ENCODE measurements at regions not wholly inside any gene's neighbourhood (a gene's known extent, or its start where the extent isn't known, plus 50 kb on each side); places are given as distances from the start of the nearest gene placed in this dataset.

DNA sequence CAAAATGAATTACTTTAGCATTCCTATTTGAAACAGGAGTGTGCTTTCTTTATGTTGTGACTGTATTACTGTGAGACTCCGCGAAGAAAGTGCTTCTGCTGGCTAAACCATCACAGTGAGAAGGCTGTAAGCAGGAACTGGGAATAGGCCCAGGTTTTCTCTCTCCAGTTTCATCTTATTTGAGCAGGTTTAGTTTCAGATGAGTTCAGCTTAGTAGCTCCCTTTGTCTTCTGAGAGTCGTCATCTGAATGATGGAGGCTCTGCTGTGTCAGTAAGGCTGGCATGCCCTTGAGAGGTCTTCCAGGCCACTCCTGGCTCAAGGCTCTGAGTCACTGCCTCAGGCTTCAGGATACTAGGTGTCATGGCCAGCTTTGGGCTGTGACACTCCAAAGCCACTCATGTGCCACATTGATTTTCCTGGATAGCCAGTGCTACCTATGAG is 205.6 kb upstream of the RGS6 start:
- no peak for DNase-seq

- DNase-seq: no peak
Observed at GRCh38 chr14:71728386-71728785, 203.8 kb upstream of the RGS6 start.

DNA sequence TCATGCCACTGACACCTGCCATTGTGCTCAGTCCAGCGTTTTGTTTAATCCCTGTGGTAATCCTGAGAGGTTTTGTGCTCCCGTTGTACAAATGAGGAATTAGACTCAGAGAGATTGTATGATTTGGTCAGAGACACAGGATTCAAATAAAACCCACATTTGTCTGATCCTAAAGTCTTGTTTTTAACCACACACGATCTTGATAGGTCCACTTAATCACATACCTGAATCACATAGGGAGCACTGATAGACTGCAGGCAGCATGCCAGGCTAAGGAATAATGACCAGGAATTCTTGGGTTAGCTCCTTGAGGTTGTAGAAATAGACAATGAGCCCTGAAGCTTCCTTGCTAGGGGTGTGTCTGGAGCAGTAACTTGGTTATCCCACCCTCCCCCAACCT is 202.6 kb upstream of the RGS6 start:
- DNase-seq: no peak

DNA sequence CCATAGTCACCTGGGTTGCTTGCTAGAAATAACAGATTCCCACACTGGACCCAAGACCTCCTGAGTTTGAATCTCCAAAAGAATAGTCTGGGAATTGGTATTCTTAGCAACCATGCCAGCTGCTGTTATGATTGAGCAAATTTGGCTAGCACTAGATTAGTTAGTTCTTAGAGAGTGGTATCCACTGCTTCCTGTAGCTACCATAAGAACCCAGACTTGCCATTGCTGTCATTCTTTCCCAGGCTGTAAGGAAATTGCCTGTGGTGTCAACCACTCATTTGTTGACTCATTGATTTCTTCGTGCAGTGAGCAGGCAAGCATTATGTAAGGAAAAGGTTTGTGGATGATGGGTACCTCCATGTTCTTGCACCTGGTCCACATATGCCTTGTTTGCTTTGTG is 201.8 kb upstream of the RGS6 start:
- no peak for DNase-seq

DNA sequence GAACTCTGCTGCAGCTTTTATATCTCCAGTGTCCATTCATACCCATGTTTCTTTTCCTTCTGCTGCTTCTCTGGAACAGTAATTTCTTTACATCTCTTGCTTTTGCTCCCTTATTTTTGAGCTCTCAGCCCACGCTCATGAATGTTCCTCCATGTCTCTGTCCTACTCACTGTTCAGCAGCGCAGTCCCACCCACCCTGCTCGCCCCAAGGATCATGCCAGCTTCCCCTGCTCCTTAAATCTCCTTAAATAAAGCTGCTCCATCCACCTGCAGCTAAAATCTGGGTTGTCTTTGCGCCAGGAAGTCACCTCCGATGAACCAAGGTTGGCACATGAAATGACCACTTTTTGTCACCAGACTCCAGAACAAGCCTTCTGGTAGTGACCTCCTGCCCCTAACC is 201.1 kb upstream of the RGS6 start:
- no peak for DNase-seq

DNA sequence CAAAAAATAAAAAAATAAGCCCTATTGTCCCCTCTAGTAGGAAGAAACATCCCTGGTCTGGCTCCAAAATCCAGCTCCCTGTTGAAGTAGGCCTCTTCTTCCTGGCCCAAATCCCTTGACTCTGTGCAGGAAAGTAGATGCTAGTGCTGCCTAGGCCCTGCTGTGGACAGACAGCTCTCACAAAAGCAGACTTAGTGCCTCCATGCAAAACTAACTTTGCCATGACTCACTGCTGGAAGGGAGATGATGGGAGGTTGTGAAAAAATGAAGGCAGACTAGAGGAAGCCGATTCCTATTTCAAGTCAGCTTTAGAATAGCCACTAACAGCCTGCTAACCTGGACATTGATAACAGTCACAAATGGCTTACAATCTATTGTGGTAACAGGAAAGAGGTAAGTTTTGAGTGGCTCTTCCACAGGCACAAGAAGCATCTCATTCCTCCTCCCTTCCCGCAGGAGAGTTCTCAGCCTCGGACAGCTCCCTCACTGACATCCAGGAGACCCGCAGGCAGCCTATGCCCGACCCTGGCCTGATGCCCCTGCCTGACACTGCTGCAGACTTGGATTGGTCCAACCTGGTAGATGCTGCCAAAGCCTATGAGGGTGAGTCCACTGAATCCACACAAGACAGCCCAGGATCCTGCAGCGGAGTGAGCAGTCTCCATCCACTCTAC is 198.9 kb upstream of the RGS6 start:
- no peak for DNase-seq

GRCh38 chr14:71734076-71734475 is 198.2 kb upstream of the RGS6 start:
- no peak for DNase-seq

DNA sequence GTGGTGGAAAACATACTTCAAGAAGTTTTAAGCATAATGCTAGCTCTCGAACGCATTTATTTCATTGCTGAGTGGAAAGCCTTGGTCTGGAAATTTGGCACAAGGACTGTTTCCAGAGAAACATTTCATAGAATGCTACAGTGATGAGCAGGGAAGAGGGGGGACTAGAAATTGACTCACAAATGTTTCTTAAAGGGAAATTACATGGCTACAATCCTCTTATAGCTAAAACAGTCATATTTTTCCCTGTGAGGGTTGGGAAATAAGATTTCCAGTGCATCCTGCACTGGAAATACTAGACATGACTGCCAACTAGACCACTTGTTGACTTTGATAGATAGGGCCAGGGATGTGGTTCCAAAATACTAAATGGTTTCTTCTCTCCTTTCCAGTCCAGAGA is 197.3 kb upstream of the RGS6 start:
- DNase-seq: no peak

DNA sequence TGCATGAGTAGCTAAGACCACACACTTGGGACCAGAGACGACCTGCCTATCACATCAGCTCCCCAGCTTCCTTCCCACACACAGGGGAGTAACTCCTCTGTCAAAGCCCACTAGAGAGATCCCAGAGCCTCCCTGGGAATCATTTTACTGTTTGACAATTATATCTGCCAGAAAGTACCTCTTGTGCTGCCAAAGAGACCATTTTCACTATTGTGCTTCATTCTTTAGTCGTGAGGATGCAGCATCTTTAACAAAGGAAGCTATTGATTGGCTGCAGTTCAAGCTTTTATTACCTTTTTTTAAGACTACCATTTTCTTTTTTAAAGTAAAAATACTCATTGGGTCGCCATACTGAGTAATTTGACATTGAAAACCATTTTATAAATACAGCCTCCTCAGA is 194.5 kb upstream of the RGS6 start:
- no peak for DNase-seq

GRCh38 chr14:71739273-71739990 is 192.8 kb upstream of the RGS6 start:
- DNase-seq: no peak

GRCh38 chr14:71741241-71741640 is 191.0 kb upstream of the RGS6 start:
- no peak for DNase-seq

DNA sequence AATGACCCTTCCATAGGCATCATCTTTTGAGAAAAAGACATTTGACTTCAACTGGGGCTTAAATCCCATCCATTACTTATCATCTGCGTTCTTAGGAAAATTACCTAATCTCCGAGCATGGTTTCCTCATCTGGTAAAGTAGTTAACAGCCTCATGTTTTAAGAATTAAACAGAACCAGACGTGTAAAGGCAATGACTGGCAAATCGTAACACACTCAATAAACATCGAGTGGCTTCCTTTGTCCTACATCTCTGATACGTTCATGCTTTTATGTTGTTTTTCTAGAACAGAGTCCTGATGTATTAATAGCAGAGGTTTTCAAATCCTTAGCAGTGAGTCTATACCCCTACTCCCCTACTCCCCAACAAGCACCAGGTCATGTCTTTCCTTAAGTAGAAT is 189.7 kb upstream of the RGS6 start:
- DNase-seq: no peak

GRCh38 chr14:71745072-71745471 is 187.2 kb upstream of the RGS6 start:
- no peak for DNase-seq

DNA sequence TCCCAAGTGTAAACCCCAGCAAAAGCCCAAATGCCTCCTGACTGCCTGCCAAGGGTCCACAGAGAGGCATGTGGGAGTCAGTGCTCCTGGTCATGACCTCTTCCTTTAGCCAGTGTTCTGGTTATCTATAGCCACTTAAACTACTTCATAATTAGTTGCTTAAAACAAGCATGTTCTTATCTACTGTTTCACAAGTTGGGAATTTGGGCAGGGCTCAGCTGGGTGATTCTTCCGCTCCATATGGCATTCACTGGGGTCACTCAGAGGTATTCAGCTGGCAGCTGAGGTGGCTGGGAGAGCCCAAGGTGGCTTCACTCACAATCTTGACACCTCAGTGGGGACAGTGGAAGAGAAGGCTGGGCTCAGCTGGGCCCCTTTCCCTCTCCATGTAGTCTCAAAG is 184.0 kb upstream of the RGS6 start:
- no peak for DNase-seq

DNA sequence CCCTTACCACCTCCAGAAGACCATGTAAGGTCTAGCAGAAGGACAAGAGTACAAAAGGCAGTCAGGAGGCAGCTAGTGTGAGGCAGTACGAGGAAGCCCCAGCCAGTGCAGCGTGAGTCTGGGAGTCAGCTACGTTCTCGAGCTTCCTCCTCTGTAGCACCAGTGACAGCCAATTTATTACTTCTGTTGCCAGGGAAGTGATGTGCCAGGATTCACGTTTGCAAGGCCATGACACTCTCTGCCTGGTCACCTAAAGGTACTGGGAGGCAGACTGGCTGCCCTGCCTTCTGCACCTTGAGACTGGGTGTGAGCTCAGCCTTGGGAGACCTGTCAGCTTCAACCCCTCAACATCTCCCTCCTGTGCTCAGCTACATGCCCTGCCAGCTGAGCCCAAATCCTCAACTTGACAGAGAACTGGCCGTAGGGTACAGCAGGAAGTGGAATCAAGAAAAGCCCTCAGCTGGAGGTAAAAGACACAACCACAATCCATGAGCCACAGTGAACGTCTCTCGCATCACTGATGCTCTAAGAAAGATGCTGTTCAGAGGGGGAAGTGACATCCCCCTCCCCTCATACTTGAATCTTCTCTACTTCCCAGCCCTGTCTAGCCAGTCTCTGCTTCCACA is 182.5 kb upstream of the RGS6 start:
- no peak for DNase-seq

- no peak for DNase-seq
Observed at GRCh38 chr14:71751264-71751663, 181.0 kb upstream of the RGS6 start.

GRCh38 chr14:71752111-71752738 is 180.0 kb upstream of the RGS6 start:
- DNase-seq: no peak

- DNase-seq: peak; percentile 92
Observed at GRCh38 chr14:71753126-71753830, 179.0 kb upstream of the RGS6 start.

- no peak for DNase-seq
Observed at GRCh38 chr14:71753976-71754375, 178.3 kb upstream of the RGS6 start.

GRCh38 chr14:71754422-71755095 is 177.7 kb upstream of the RGS6 start:
- DNase-seq: no peak

DNA sequence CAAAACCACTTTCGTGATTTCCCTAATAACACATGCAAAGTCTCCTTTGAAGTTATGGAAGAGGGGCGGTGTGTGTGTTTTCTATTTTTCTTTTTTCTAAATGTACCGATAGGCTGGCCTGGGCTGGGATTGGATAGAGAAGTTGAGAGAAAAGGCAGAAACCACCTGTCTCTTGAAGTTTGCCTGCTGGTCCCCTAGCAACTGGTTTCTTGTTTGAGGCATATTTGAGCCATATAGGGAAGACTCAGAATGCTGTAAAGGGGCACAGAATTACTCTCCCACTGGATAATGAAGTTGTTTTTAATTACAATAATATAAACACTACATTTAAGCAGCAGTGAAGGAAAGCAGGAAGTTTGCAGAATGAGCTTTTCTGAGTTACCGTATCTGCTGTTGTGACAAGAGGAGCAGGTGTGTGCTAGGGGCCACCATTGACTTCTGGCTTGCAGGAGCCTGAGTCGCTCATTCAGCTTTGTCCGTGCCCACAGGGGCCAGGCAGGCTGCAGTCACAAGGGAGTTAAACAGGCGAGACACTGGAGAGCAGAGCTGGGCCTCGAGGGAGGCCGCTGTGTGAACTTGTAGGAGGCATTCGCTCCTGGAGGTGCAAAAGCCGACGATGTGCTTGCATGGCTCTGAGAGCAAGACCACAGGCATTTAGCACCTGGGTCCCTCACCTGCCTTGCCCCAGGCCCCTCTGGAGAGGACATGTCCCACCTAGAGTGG is 173.8 kb upstream of the RGS6 start:
- DNase-seq: no peak

DNA sequence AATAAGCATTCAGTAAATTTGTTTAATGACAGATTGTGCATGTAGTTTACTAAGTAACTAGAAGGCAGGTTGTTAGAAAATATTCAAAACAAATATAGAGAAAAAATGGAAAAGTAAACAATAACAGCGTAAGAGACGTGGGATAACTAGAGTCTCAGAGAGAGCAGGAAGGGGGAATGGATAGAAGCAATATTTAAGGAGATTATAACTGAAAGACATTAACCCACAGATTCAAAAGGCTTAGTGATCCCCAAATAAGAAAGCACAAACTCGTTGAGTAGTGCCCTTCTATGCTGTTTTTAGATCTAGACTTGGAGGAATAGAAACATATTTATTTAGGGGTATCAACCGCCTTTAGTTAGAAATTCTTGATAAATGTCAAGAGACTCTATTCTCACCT is 169.7 kb upstream of the RGS6 start:
- no peak for DNase-seq

Measured in NCI-H524 treated with DMSO at 0.1 percent for 48 hours (cell line).